ENCODE measurements at regions not wholly inside any gene's neighbourhood (a gene's known extent, or its start where the extent isn't known, plus 50 kb on each side); places are given as distances from the start of the nearest gene placed in this dataset.

- 50 to 58% methylated on average over 1 of the region's 1 CpG for WGBS, 2 donors (ENCODE audit: low coverage in 1 of 2)
- no peak for TF ChIP-seq CTCF (IDR thresholded peaks at IDR 0.05)
- no peak for TF ChIP-seq POLR2AphosphoS5 (IDR thresholded peaks at IDR 0.05)
- no peak for TF ChIP-seq EP300 (IDR thresholded peaks at IDR 0.05; ENCODE audit: low read depth)
- TF ChIP-seq POLR2A (IDR thresholded peaks at IDR 0.05): no peak
- Histone ChIP-seq H3K4me3 (no peak overlapping the region), H3K4me1 (no peaks in the 10 kb centered on the region), H3K36me3 (no peaks in the 10 kb centered on the region), H3K9me3 (no peaks in the 10 kb centered on the region), H3K27me3 (no peaks in the 10 kb centered on the region), H3K27ac (no peak overlapping the region)
- intact Hi-C loops (cut with DNase I; ENCODE audit: low total_unique reads) (no loop called here), in situ Hi-C loops (cut with MboI; ENCODE audit: low pct_ligation_motif_present in 1 of 4, low pct_unique_long_range_greater_than_20kb in 1 of 4, low sequenced_read_pairs in 3 of 4) (no loop called here)
- DNase-seq: no peak
Observed at GRCh38 chr10:52635651-52636050, 136.9 kb downstream of the MBL2 start.

- DNase-seq: no peak
- no peaks in the 10 kb centered on the region for H3K9me3 ChIP-seq
- H3K4me3 ChIP-seq: no peak overlapping the region
- TF ChIP-seq POLR2AphosphoS5 (IDR thresholded peaks at IDR 0.05) (no peak), EP300 (IDR thresholded peaks at IDR 0.05; ENCODE audit: low read depth) (no peak), POLR2A (IDR thresholded peaks at IDR 0.05) (no peak), CTCF (IDR thresholded peaks at IDR 0.05) (no peak)
- no peaks in the 10 kb centered on the region for H3K36me3 ChIP-seq
- in situ Hi-C loops (cut with MboI; ENCODE audit: low pct_ligation_motif_present in 1 of 4, low pct_unique_long_range_greater_than_20kb in 1 of 4, low sequenced_read_pairs in 3 of 4) (no loop called here), intact Hi-C loops (cut with DNase I; ENCODE audit: low total_unique reads) (no loop called here)
- no peaks in the 10 kb centered on the region for H3K27me3 ChIP-seq
- no peaks in the 10 kb centered on the region for H3K4me1 ChIP-seq
- no peak overlapping the region for H3K27ac ChIP-seq
Observed at GRCh38 chr10:52636874-52637273, 135.7 kb downstream of the MBL2 start.

- no peak overlapping the region for H3K4me3 ChIP-seq
- no peak for DNase-seq
- no peaks in the 10 kb centered on the region for H3K36me3 ChIP-seq
- H3K27ac ChIP-seq: no peak overlapping the region
- no peak for TF ChIP-seq POLR2AphosphoS5 (IDR thresholded peaks at IDR 0.05)
- TF ChIP-seq CTCF (IDR thresholded peaks at IDR 0.05): no peak
- no peak for TF ChIP-seq EP300 (IDR thresholded peaks at IDR 0.05; ENCODE audit: low read depth)
- TF ChIP-seq POLR2A (IDR thresholded peaks at IDR 0.05): no peak
- in situ Hi-C loops (cut with MboI; ENCODE audit: low pct_ligation_motif_present in 1 of 4, low pct_unique_long_range_greater_than_20kb in 1 of 4, low sequenced_read_pairs in 3 of 4): no loop called here
- no peaks in the 10 kb centered on the region for H3K27me3 ChIP-seq
- 25 to 44% methylated on average over 1 of the region's 1 CpG for WGBS, 2 donors (ENCODE audit: low coverage in 1 of 2)
- intact Hi-C loops (cut with DNase I; ENCODE audit: low total_unique reads): no loop called here
- H3K9me3 ChIP-seq: no peaks in the 10 kb centered on the region
- H3K4me1 ChIP-seq: no peaks in the 10 kb centered on the region
Observed at GRCh38 chr10:52637592-52637991, 135.0 kb downstream of the MBL2 start.

GRCh38 chr10:52639652-52640051 lies 132.9 kb downstream of the MBL2 start:
- intact Hi-C loops (cut with DNase I; ENCODE audit: low total_unique reads): no loop called here
- no peak overlapping the region for H3K4me3 ChIP-seq
- in situ Hi-C loops (cut with MboI; ENCODE audit: low pct_ligation_motif_present in 1 of 4, low pct_unique_long_range_greater_than_20kb in 1 of 4, low sequenced_read_pairs in 3 of 4): no loop called here

More at GRCh38 chr10:52639652-52640051, 132.9 kb downstream of the MBL2 start:
- 0% methylated on average over 1 of the region's 1 CpG for WGBS, 2 donors (ENCODE audit: low coverage in 1 of 2)
- Histone ChIP-seq H3K27ac (no peak overlapping the region), H3K4me1 (no peaks in the 10 kb centered on the region), H3K9me3 (no peaks in the 10 kb centered on the region), H3K36me3 (no peaks in the 10 kb centered on the region), H3K27me3 (no peaks in the 10 kb centered on the region)
- TF ChIP-seq POLR2AphosphoS5 (IDR thresholded peaks at IDR 0.05): no peak
- no peak for TF ChIP-seq POLR2A (IDR thresholded peaks at IDR 0.05)
- TF ChIP-seq CTCF (IDR thresholded peaks at IDR 0.05): no peak
- TF ChIP-seq EP300 (IDR thresholded peaks at IDR 0.05; ENCODE audit: low read depth): no peak
- no peak for DNase-seq

All from transverse colon (tissue), 4 donors.